ENCODE measurements at regions not wholly inside any gene's neighbourhood (a gene's known extent, or its start where the extent isn't known, plus 50 kb on each side); places are given as distances from the start of the nearest gene placed in this dataset.

DNA sequence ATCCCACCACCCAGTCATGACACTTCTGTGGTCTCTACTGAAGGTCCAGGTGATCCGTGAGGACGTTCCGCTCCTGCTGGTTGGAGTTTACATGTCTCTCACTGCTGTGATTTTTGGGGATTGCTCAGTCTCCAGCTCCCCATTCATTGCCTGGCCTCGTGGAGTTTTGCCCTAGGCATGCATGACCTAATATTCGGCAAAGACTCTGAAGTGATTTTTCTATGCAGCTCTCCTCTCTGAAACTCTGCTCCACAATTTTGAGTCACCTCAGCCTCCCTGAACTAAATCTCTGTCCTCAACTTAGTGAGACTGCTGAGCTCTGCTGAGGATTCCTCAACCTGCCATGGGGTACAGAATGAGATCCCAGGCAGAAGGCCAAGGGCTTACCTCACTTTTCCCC is 174.4 kb upstream of the FGGY start:
- Histone ChIP-seq H3K27me3 (no peaks in the 10 kb centered on the region), H3K27ac (no peak overlapping the region), H3K9me3 (no peaks in the 10 kb centered on the region), H3K4me1 (no peaks in the 10 kb centered on the region), H3K4me3 (no peak overlapping the region), H3K36me3 (no peaks in the 10 kb centered on the region)
- no peak for TF ChIP-seq CTCF (IDR thresholded peaks at IDR 0.05)
- DNase-seq (ENCODE audit: low spot score in 2 of 2) = no peak
- intact Hi-C loops (cut with DNase I) = no loop called here

- no peaks in the 10 kb centered on the region for H3K36me3 ChIP-seq
- intact Hi-C loops (cut with DNase I) = no loop called here
- H3K27ac ChIP-seq = no peak overlapping the region
- no peaks in the 10 kb centered on the region for H3K4me1 ChIP-seq
- no peak for TF ChIP-seq CTCF (IDR thresholded peaks at IDR 0.05)
- no peaks in the 10 kb centered on the region for H3K9me3 ChIP-seq
- H3K27me3 ChIP-seq = no peaks in the 10 kb centered on the region
- no peak overlapping the region for H3K4me3 ChIP-seq
- no peak for DNase-seq (ENCODE audit: low spot score in 2 of 2)
These were observed 173.7 kb upstream of the FGGY start for GRCh38 chr1:59123081-59123681.

GRCh38 chr1:59124166-59124565 is 172.7 kb upstream of the FGGY start:
- H3K4me3 ChIP-seq = no peak overlapping the region
- H3K9me3 ChIP-seq = no peaks in the 10 kb centered on the region
- H3K27ac ChIP-seq = no peak overlapping the region
- no peaks in the 10 kb centered on the region for H3K4me1 ChIP-seq
- no peak for TF ChIP-seq CTCF (IDR thresholded peaks at IDR 0.05)
- no peaks in the 10 kb centered on the region for H3K27me3 ChIP-seq
- DNase-seq (ENCODE audit: low spot score in 2 of 2) = no peak
- H3K36me3 ChIP-seq = no peaks in the 10 kb centered on the region
- intact Hi-C loops (cut with DNase I) = no loop called here

- intact Hi-C loops (cut with DNase I) = no loop called here
These were observed 171.7 kb upstream of the FGGY start for GRCh38 chr1:59125154-59125553.

DNA sequence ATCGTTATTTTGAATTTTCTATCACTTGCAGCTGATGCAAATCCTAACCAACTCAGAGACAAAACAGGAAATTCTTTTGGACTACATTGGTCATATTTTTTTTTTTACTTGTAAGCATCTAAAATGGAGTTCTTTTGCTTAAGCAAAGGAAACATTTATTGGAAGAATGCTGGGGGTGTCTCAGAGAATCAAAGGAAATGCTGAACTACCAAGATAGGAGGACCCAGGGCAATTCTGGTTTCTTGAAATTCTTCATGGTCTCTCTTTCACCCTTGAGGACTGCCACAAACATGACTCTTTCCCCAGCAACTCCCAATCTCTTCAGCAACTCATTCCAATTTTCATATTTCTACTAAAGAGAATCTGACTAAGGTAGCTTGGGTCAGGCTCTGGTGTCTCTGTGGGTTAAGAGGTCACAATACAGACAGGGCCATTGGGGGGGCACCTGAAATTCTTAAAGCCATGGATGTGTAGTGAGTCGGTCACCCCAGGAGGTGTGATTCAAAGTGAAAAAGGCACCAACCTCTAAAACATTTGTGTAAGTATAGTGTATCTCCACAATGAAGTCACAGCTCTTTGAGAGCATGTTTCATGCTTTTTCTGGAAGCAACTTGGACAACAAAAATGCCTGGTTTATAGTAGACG is 171.1 kb upstream of the FGGY start:
- DNase-seq (ENCODE audit: low spot score in 2 of 2) = no peak
- Histone ChIP-seq H3K4me3 (no peak overlapping the region), H3K27ac (no peak overlapping the region), H3K27me3 (no peaks in the 10 kb centered on the region), H3K36me3 (no peaks in the 10 kb centered on the region), H3K9me3 (no peaks in the 10 kb centered on the region), H3K4me1 (no peaks in the 10 kb centered on the region)
- no peak for TF ChIP-seq CTCF (IDR thresholded peaks at IDR 0.05)
- intact Hi-C loops (cut with DNase I) = no loop called here

More at GRCh38 chr1:59125154-59125553, 171.7 kb upstream of the FGGY start:
- H3K36me3 ChIP-seq = no peaks in the 10 kb centered on the region
- TF ChIP-seq CTCF (IDR thresholded peaks at IDR 0.05) = no peak
- no peaks in the 10 kb centered on the region for H3K9me3 ChIP-seq
- no peaks in the 10 kb centered on the region for H3K4me1 ChIP-seq
- H3K27me3 ChIP-seq = no peaks in the 10 kb centered on the region
- H3K4me3 ChIP-seq = no peak overlapping the region
- no peak for DNase-seq (ENCODE audit: low spot score in 2 of 2)
- no peak overlapping the region for H3K27ac ChIP-seq

Measured in ascending aorta (tissue), 2 donors.